GM23338 (cell line): ENCODE measurements at regions not wholly inside any gene's neighbourhood (a gene's known extent, or its start where the extent isn't known, plus 50 kb on each side); places are given as distances from the start of the nearest gene placed in this dataset.

ENCODE experiments used
- ATAC-seq: fragments of 200-7000 bp; cut with Tn5 transposase; 3 replicates; pipeline ENCODE4 v1.9.1; 2020
- DNase-seq: peaks from one replicate; pipeline ENCODE4 v3.0.0-alpha.2; 2015; ENCODE audit warnings: low spot score
- H2AFZ ChIP-seq: fragments of 200-600 bp; sonication (generic); 2 replicates; pipeline ENCODE4 v1.8.0; 2016; ENCODE audit warnings: antibody characterized with exemption, mild to moderate bottlenecking, moderate library complexity
- H3F3A ChIP-seq: fragments of 200-600 bp; sonication (generic); replicated peaks from 2 replicates; pipeline ENCODE4 v1.8.0; 2017; ENCODE audit warnings: antibody characterized with exemption, mixed run types, low read depth
- H3K27ac ChIP-seq: fragments of 200-600 bp; sonication (generic); 2 replicates; pipeline ENCODE4 v1.6.1; 2016; ENCODE audit warnings: low read depth
- H3K27me3 ChIP-seq: fragments of 200-600 bp; sonication (generic); 2 replicates; pipeline ENCODE4 v1.8.0; 2016; ENCODE audit warnings: mild to moderate bottlenecking, mixed run types, moderate library complexity; ENCODE audit not compliant: insufficient read depth
- H3K36me3 ChIP-seq: fragments of 200-600 bp; sonication (generic); 2 replicates; pipeline ENCODE4 v1.8.0; 2016; ENCODE audit warnings: mild to moderate bottlenecking; ENCODE audit not compliant: insufficient read depth
- H3K4me1 ChIP-seq: fragments of 200-600 bp; sonication (generic); 2 replicates; pipeline ENCODE4 v1.8.0; 2016; ENCODE audit warnings: mild to moderate bottlenecking, moderate library complexity; ENCODE audit not compliant: insufficient read depth
- H3K4me2 ChIP-seq: fragments of 200-600 bp; sonication (generic); 2 replicates; pipeline ENCODE4 v1.7.1; 2017; ENCODE audit warnings: mixed run types
- H3K4me3 ChIP-seq: fragments of 200-600 bp; sonication (generic); 2 replicates; pipeline ENCODE4 v1.6.1; 2016; ENCODE audit warnings: mixed run types
- H3K79me2 ChIP-seq: fragments of 200-600 bp; sonication (generic); replicated peaks from 2 replicates; pipeline ENCODE4 v1.8.0; 2017; ENCODE audit warnings: mild to moderate bottlenecking; ENCODE audit not compliant: insufficient read depth
- H3K9me2 ChIP-seq: fragments of 200-600 bp; sonication (generic); 2 replicates; pipeline ENCODE4 v1.8.0; 2017; ENCODE audit not compliant: insufficient read depth
- H4K20me1 ChIP-seq: fragments of 200-600 bp; sonication (generic); replicated peaks from 2 replicates; pipeline ENCODE4 v1.8.0; 2017; ENCODE audit warnings: mild to moderate bottlenecking; ENCODE audit not compliant: insufficient read depth
- H3K27ac Mint-ChIP-seq: 2 replicates; pipeline ENCODE4 v1.8.0; 2020; ENCODE audit warnings: inconsistent platforms, mild to moderate bottlenecking, moderate library complexity, mixed read lengths
- H3K27me3 Mint-ChIP-seq: 3 replicates; pipeline ENCODE4 v1.8.0; 2022; ENCODE audit warnings: low read depth, mild to moderate bottlenecking, moderate library complexity, mixed read lengths, inconsistent platforms; ENCODE audit not compliant: insufficient read depth, poor library complexity
- H3K36me3 Mint-ChIP-seq: 3 replicates; pipeline ENCODE4 v1.8.0; 2021; ENCODE audit warnings: low read depth, mild to moderate bottlenecking, inconsistent platforms, moderate library complexity, mixed read lengths
- H3K4me1 Mint-ChIP-seq: 3 replicates; pipeline ENCODE4 v1.8.0; 2020; ENCODE audit warnings: mild to moderate bottlenecking, inconsistent platforms, mixed read lengths
- H3K4me3 Mint-ChIP-seq: 3 replicates; pipeline ENCODE4 v1.8.0; 2021; ENCODE audit warnings: moderate library complexity, mild to moderate bottlenecking, inconsistent platforms, mixed read lengths
- H3K9me3 Mint-ChIP-seq: 3 replicates; pipeline ENCODE4 v1.8.0; 2020; ENCODE audit warnings: moderate library complexity, mild to moderate bottlenecking, inconsistent platforms, mixed read lengths
- CREB1 ChIP-seq: fragments of 250-450 bp; sonication (Bioruptor Pico); IDR thresholded peaks from 2 replicates; pipeline ENCODE4 v1.5.0; 2020; ENCODE audit warnings: low read depth, mild to moderate bottlenecking, moderate library complexity
- CTCF ChIP-seq, 2 experiments: fragments of 200-600 bp in 1 of 2; sonication (generic) in 1 of 2; conservative IDR thresholded peaks; 2 replicates each; pipeline versions ENCODE4 v1.5.1 to v1.6.1; 2016 to 2017; ENCODE audit warnings: antibody characterized with exemption in 2 of 2, low read depth in 2 of 2, mild to moderate bottlenecking in 2 of 2, moderate library complexity in 1 of 2
- ETS1 ChIP-seq: IDR thresholded peaks from 2 replicates; pipeline ENCODE4 v1.6.1; 2016; ENCODE audit warnings: antibody characterized with exemption
- EZH2 ChIP-seq: fragments of 200-600 bp; sonication (generic); IDR thresholded peaks from one replicate; pipeline ENCODE4 v1.8.0; 2017; ENCODE audit warnings: antibody characterized with exemption, mild to moderate bottlenecking, low read depth; ENCODE audit not compliant: unreplicated experiment
- EZH2phosphoT487 ChIP-seq: fragments of 200-600 bp; sonication (generic); IDR thresholded peaks from one replicate; pipeline ENCODE4 v1.8.1; 2018; ENCODE audit warnings: antibody characterized with exemption; ENCODE audit not compliant: unreplicated experiment
- JUNB ChIP-seq: IDR thresholded peaks from one replicate; pipeline ENCODE4 v1.6.1; 2016; ENCODE audit warnings: antibody characterized with exemption; ENCODE audit not compliant: unreplicated experiment
- NANOG ChIP-seq: IDR thresholded peaks from 2 replicates; pipeline ENCODE4 v1.6.1; 2016; ENCODE audit warnings: antibody characterized with exemption, borderline replicate concordance
- POLR2AphosphoS5 ChIP-seq: IDR thresholded peaks from 2 replicates; pipeline ENCODE4 v1.6.1; 2016; ENCODE audit warnings: antibody characterized with exemption, low read depth
- STAT1 ChIP-seq: IDR thresholded peaks from one replicate; pipeline ENCODE4 v1.6.1; 2016; ENCODE audit warnings: antibody characterized with exemption; ENCODE audit not compliant: unreplicated experiment
- ZNF114 ChIP-seq: fragments of 250-450 bp; sonication (Bioruptor Pico); IDR thresholded peaks from 2 replicates; pipeline ENCODE4 v1.5.0; 2020; ENCODE audit warnings: mild to moderate bottlenecking, moderate library complexity
- ZNF331 ChIP-seq: fragments of 250-450 bp; sonication (Bioruptor Pico); IDR thresholded peaks from 2 replicates; pipeline ENCODE4 v1.5.0; 2020; ENCODE audit warnings: low read depth, mild to moderate bottlenecking, moderate library complexity
- ZNF462 ChIP-seq: fragments of 250-450 bp; sonication (Bioruptor Pico); IDR thresholded peaks from 2 replicates; pipeline ENCODE4 v1.5.0; 2020; ENCODE audit warnings: mild to moderate bottlenecking, moderate library complexity

- TF ChIP-seq CTCF (conservative IDR thresholded peaks at IDR 0.05; ENCODE audit: low read depth in 2 of 2) (no peak), NANOG (no peak), JUNB (no peak), ZNF331 (CRISPR knock-in tag) (no peak)
Measured at GRCh38 chr1:29546496-29546895, 310.2 kb downstream of the PTPRU start (continued).

- Histone ChIP-seq H3F3A (no peaks in the 10 kb centered on the region), H3K9me2 (no peaks in the 10 kb centered on the region), H3K4me3 (no peak overlapping the region), H3K36me3 (no peaks in the 10 kb centered on the region), H3K4me2 (no peak overlapping the region), H2AFZ (no peak overlapping the region), H3K27me3 (no peaks in the 10 kb centered on the region), H3K4me1 (no peaks in the 10 kb centered on the region), H3K27ac (no peak overlapping the region), H4K20me1 (no peaks in the 10 kb centered on the region), H3K79me2 (no peaks in the 10 kb centered on the region)
- DNase-seq: no peak
- no peak for ATAC-seq
- Mint-ChIP-seq H3K27ac (no peak overlapping the region; the same call in 1 of the 2 replicates), H3K27me3 (peaks cover 2% of the 10 kb centered on the region), H3K4me3 (no peak overlapping the region), H3K4me1 (no peaks in the 10 kb centered on the region; the same call in 2 of the 3 replicates), H3K36me3 (no peaks in the 10 kb centered on the region), H3K9me3 (no peaks in the 10 kb centered on the region; the same call in 2 of the 3 replicates)
- TF ChIP-seq ETS1 (no peak), JUNB (no peak), EZH2 (no peak), CREB1 (no peak), POLR2AphosphoS5 (no peak), NANOG (no peak), ZNF462 (CRISPR knock-in tag) (no peak), STAT1 (no peak), EZH2phosphoT487 (no peak), CTCF (conservative IDR thresholded peaks at IDR 0.05; ENCODE audit: low read depth in 2 of 2) (no peak), ZNF114 (CRISPR knock-in tag) (no peak), ZNF331 (CRISPR knock-in tag) (no peak)
Measured at GRCh38 chr1:29544406-29544805, 308.1 kb downstream of the PTPRU start.
